ENCODE measurements at regions not wholly inside any gene's neighbourhood (a gene's known extent, or its start where the extent isn't known, plus 50 kb on each side); places are given as distances from the start of the nearest gene placed in this dataset.

DNA sequence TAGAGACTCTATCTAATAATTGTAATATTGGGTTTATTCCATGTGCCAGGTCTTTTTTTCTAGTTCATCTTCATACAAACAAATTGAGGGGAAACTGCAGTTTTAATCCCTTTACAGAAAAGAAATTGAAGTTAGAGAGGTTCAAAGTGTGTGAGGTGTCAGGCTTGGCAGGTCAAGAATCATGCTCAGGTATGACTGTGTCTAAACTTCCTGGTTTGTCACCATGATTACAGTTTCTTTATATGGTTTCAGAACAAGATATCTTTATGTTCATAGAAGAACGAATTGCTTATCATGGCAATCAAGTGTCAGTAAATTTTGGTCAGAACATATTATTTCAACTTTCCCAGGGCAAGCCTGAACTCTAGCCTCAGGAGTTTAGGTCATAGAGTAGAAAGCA, 460.4 kb downstream of the RAPGEF2 start:
- DNase-seq (ENCODE audit: low spot score), result no peak
- TF ChIP-seq, protein P1, sequence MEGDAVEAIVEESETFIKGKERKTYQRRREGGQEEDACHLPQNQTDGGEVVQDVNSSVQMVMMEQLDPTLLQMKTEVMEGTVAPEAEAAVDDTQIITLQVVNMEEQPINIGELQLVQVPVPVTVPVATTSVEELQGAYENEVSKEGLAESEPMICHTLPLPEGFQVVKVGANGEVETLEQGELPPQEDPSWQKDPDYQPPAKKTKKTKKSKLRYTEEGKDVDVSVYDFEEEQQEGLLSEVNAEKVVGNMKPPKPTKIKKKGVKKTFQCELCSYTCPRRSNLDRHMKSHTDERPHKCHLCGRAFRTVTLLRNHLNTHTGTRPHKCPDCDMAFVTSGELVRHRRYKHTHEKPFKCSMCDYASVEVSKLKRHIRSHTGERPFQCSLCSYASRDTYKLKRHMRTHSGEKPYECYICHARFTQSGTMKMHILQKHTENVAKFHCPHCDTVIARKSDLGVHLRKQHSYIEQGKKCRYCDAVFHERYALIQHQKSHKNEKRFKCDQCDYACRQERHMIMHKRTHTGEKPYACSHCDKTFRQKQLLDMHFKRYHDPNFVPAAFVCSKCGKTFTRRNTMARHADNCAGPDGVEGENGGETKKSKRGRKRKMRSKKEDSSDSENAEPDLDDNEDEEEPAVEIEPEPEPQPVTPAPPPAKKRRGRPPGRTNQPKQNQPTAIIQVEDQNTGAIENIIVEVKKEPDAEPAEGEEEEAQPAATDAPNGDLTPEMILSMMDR (IDR thresholded peaks at IDR 0.05; ENCODE audit: borderline replicate concordance, control extremely low read depth, extremely low read depth, insufficient read depth, missing control alignments), result no peak
- in situ Hi-C loops (cut with MboI; ENCODE audit: low sequenced_read_pairs, unreplicated experiment), result no loop called here

DNA sequence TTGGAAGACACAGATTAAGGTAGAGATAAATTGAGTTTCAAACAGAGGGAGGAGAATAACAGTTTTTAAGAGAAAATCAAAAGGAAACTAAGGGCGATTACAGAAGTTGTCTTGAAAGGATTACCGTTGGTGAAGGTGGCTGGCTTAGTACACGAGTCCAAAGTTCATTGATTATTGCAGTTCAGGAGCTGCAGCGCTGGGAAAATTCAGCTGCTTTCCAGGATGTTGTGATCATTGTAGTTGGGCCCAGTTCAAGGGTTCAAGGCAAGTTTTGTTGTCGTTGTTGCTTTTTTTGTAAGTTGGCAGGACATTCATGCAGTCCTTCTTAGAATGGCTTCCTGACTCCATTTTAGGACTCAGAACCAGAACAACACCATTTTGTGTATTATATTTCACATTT, 461.7 kb downstream of the RAPGEF2 start:
- in situ Hi-C loops (cut with MboI; ENCODE audit: low sequenced_read_pairs, unreplicated experiment), result no loop called here
- TF ChIP-seq, protein P1 (IDR thresholded peaks at IDR 0.05; ENCODE audit: borderline replicate concordance, control extremely low read depth, extremely low read depth, insufficient read depth, missing control alignments), result no peak
- no peak for DNase-seq (ENCODE audit: low spot score)

DNA sequence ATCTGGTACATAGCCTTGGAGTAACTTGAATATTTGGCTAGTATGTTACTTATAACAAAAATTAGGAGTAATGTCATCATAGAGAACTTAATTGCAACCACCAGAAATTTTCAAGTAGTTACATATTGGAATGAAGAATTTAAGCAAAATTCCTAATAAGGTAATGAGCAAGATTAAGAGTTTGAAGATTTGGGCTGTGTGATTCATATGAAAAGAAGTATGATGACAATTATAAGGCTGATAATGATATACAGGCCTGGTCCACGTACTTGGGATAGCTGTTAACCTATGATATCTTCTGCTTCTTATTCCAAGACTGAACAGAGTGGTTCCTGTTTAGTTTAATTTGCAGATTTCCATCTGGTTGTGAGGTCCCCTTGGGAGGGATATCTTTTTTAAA, 463.9 kb downstream of the RAPGEF2 start:
- DNase-seq (ENCODE audit: low spot score), result no peak
- TF ChIP-seq, protein P1 (IDR thresholded peaks at IDR 0.05; ENCODE audit: borderline replicate concordance, control extremely low read depth, extremely low read depth, insufficient read depth, missing control alignments), result no peak
- in situ Hi-C loops (cut with MboI; ENCODE audit: low sequenced_read_pairs, unreplicated experiment), result no loop called here

DNA sequence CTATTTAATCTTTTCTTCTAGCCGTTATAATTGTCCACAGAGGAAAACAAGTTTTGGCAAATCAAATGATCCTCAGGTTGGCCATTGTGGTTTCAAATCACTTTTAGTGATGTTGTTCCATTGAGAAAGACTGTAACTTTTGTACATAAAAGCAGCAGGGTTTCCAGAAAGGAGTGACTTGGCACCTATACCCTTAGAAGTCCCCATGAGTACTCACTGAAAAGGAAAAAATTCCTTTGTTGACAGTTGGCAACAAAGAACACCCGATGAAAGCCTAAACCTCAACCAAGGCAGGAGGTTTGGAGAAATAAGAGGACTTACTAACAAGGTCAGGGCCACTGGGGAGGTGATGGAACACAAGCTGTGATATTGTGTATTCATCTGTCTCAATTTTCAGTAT, 474.4 kb downstream of the RAPGEF2 start:
- TF ChIP-seq, protein P1 (IDR thresholded peaks at IDR 0.05; ENCODE audit: borderline replicate concordance, control extremely low read depth, extremely low read depth, insufficient read depth, missing control alignments), result no peak
- in situ Hi-C loops (cut with MboI; ENCODE audit: low sequenced_read_pairs, unreplicated experiment), result no loop called here
- no peak for DNase-seq (ENCODE audit: low spot score)

DNA sequence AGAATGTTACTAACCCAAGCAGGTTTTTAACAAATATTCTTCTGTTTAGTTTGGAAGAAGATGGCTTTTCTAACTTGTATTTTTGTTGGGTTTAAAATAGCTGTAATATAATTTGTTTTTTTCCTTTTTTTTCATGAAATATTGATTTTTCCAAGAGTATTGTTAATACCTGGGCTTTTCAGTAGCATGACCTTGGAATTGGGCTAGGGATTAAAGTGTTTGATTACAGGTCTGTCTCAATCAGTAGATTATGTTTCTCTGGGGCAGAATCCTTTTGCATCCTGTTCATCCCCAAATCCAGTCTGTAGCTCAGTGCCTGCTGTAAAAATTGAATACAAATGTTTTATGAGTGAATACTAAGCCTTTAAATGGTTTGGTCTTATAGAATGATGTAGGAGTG, 479.8 kb downstream of the RAPGEF2 start:
- TF ChIP-seq, protein P1 (IDR thresholded peaks at IDR 0.05; ENCODE audit: borderline replicate concordance, control extremely low read depth, extremely low read depth, insufficient read depth, missing control alignments), result no peak
- no peak for DNase-seq (ENCODE audit: low spot score)
- in situ Hi-C loops (cut with MboI; ENCODE audit: low sequenced_read_pairs, unreplicated experiment), result no loop called here

DNA sequence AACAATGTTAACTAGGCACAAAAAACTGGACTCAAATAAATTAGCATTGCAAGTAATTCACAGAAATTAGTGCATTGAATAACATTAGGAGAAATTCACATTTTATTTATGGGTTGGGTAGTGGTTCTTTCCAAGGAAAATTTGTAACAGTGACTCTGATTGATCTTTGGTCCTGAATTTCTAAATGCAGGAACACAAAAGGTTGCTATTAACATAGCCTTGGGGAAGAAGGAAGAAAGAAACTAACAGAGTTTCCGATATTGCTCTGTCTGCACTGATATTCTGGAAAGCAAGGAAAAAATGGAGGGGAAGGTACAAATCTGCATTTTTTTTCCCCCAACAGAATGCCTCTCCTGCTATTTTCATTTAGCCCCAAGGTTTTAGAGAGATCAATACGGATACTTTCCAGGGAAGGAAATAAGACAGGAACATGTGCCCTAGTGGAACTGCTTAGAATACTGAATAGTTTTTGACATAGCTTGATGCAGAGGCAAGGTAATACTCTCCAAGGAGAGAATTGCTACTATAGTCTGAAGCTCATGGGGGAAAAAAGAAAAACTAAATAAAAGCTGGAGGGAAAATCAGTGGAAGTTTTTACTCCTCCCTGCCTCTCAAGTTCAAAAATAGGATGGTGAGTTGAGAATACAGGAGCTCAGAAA, 490.1 kb downstream of the RAPGEF2 start:
- TF ChIP-seq, protein P1 (IDR thresholded peaks at IDR 0.05; ENCODE audit: borderline replicate concordance, control extremely low read depth, extremely low read depth, insufficient read depth, missing control alignments), result no peak
- in situ Hi-C loops (cut with MboI; ENCODE audit: low sequenced_read_pairs, unreplicated experiment), result no loop called here
- no peak for DNase-seq (ENCODE audit: low spot score)

Measured in GM13976 (cell line).